GM23338 (cell line): ENCODE measurements at regions not wholly inside any gene's neighbourhood (a gene's known extent, or its start where the extent isn't known, plus 50 kb on each side); places are given as distances from the start of the nearest gene placed in this dataset.

Experiments
- JUNB ChIP-seq: IDR thresholded peaks from one replicate; pipeline ENCODE4 v1.6.1; 2016; ENCODE audit warnings: antibody characterized with exemption; ENCODE audit not compliant: unreplicated experiment
- POLR2AphosphoS5 ChIP-seq: IDR thresholded peaks from 2 replicates; pipeline ENCODE4 v1.6.1; 2016; ENCODE audit warnings: antibody characterized with exemption, low read depth
- STAT1 ChIP-seq: IDR thresholded peaks from one replicate; pipeline ENCODE4 v1.6.1; 2016; ENCODE audit warnings: antibody characterized with exemption; ENCODE audit not compliant: unreplicated experiment
- ZNF114 ChIP-seq: fragments of 250-450 bp; sonication (Bioruptor Pico); IDR thresholded peaks from 2 replicates; pipeline ENCODE4 v1.5.0; 2020; ENCODE audit warnings: mild to moderate bottlenecking, moderate library complexity
- TF ChIP-seq, protein P1 (sequence below), 2 experiments: fragments of 200-600 bp in 1 of 2; sonication (generic) in 1 of 2; conservative IDR thresholded peaks; 2 replicates each; pipeline versions ENCODE4 v1.5.1 to v1.6.1; 2016 to 2017; ENCODE audit warnings: antibody characterized with exemption in 2 of 2, low read depth in 2 of 2, mild to moderate bottlenecking in 2 of 2, moderate library complexity in 1 of 2
- TF ChIP-seq, protein P2 (sequence below): IDR thresholded peaks from one replicate; pipeline ENCODE4 v1.6.1; 2018; ENCODE audit warnings: antibody characterized with exemption; ENCODE audit not compliant: unreplicated experiment

DNA sequence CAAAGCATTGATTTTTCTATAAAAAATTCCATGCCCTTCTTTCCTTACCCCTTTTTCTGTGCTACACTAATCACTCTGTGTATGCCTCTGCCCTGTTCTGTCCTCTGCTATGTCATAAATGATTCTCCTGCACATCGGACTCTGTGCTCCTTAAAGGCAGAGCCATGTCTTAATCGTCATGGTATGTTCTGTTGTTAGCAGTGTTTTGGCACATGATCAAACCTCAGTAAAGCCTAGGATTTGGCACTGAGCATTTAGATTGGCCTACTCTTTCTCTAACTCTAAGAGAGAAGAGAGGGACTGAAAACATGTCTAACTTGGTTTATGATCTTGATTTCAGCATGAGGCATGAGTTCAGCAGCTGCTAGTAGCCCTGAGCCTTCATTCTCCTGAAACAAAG lies 266.9 kb downstream of the AASDHPPT start:
- TF ChIP-seq, protein P1, sequence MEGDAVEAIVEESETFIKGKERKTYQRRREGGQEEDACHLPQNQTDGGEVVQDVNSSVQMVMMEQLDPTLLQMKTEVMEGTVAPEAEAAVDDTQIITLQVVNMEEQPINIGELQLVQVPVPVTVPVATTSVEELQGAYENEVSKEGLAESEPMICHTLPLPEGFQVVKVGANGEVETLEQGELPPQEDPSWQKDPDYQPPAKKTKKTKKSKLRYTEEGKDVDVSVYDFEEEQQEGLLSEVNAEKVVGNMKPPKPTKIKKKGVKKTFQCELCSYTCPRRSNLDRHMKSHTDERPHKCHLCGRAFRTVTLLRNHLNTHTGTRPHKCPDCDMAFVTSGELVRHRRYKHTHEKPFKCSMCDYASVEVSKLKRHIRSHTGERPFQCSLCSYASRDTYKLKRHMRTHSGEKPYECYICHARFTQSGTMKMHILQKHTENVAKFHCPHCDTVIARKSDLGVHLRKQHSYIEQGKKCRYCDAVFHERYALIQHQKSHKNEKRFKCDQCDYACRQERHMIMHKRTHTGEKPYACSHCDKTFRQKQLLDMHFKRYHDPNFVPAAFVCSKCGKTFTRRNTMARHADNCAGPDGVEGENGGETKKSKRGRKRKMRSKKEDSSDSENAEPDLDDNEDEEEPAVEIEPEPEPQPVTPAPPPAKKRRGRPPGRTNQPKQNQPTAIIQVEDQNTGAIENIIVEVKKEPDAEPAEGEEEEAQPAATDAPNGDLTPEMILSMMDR (conservative IDR thresholded peaks at IDR 0.05; ENCODE audit: low read depth in 2 of 2): no peak
- TF ChIP-seq POLR2AphosphoS5: no peak
- TF ChIP-seq, protein P2, sequence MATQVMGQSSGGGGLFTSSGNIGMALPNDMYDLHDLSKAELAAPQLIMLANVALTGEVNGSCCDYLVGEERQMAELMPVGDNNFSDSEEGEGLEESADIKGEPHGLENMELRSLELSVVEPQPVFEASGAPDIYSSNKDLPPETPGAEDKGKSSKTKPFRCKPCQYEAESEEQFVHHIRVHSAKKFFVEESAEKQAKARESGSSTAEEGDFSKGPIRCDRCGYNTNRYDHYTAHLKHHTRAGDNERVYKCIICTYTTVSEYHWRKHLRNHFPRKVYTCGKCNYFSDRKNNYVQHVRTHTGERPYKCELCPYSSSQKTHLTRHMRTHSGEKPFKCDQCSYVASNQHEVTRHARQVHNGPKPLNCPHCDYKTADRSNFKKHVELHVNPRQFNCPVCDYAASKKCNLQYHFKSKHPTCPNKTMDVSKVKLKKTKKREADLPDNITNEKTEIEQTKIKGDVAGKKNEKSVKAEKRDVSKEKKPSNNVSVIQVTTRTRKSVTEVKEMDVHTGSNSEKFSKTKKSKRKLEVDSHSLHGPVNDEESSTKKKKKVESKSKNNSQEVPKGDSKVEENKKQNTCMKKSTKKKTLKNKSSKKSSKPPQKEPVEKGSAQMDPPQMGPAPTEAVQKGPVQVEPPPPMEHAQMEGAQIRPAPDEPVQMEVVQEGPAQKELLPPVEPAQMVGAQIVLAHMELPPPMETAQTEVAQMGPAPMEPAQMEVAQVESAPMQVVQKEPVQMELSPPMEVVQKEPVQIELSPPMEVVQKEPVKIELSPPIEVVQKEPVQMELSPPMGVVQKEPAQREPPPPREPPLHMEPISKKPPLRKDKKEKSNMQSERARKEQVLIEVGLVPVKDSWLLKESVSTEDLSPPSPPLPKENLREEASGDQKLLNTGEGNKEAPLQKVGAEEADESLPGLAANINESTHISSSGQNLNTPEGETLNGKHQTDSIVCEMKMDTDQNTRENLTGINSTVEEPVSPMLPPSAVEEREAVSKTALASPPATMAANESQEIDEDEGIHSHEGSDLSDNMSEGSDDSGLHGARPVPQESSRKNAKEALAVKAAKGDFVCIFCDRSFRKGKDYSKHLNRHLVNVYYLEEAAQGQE: no peak
- TF ChIP-seq JUNB: no peak
- TF ChIP-seq ZNF114 (CRISPR knock-in tag): no peak
- TF ChIP-seq STAT1: no peak
